AG08395 (cell line): ENCODE measurements at regions not wholly inside any gene's neighbourhood (a gene's known extent, or its start where the extent isn't known, plus 50 kb on each side); places are given as distances from the start of the nearest gene placed in this dataset.
"Not testable (repeated sequence)": the region's sequence is repeated elsewhere in the genome, so short reads cannot be mapped to it uniquely, and the experiment has no call there.

ENCODE experiments used
- DNase-seq: peaks from one replicate; pipeline ENCODE4 v3.0.0; 2012; ENCODE audit warnings: mixed read lengths, low spot score

- no peak for DNase-seq
Observed at GRCh38 chr17:64728041-64728695, 66.1 kb upstream of the SMURF2 start.

GRCh38 chr17:64726025-64726424, 63.9 kb upstream of the SMURF2 start:
- not testable (repeated sequence) for DNase-seq

- not testable (repeated sequence) for DNase-seq
Observed at GRCh38 chr17:64724246-64724645, 62.1 kb upstream of the SMURF2 start.

- DNase-seq = no peak
Observed at GRCh38 chr17:64723781-64724180, 61.7 kb upstream of the SMURF2 start.

GRCh38 chr17:64721556-64721955, 59.4 kb upstream of the SMURF2 start:
- DNase-seq = not testable (repeated sequence)

- DNase-seq = not testable (repeated sequence)
Observed at GRCh38 chr17:64720253-64720652, 58.1 kb upstream of the SMURF2 start.

GRCh38 chr17:64719517-64719916, 57.4 kb upstream of the SMURF2 start:
- not testable (repeated sequence) for DNase-seq

GRCh38 chr17:64718816-64719215, 56.7 kb upstream of the SMURF2 start:
- DNase-seq = not testable (repeated sequence)

GRCh38 chr17:64718058-64718457, 56.0 kb upstream of the SMURF2 start:
- DNase-seq = no peak

- DNase-seq = not testable (repeated sequence)
Observed at GRCh38 chr17:64716496-64716895, 54.4 kb upstream of the SMURF2 start.

- DNase-seq = not testable (repeated sequence)
Observed at GRCh38 chr17:64713786-64714185, 51.7 kb upstream of the SMURF2 start.

- not testable (repeated sequence) for DNase-seq
Observed at GRCh38 chr17:64712557-64713351, 50.6 kb upstream of the SMURF2 start.
